ENCODE measurements at regions not wholly inside any gene's neighbourhood (a gene's known extent, or its start where the extent isn't known, plus 50 kb on each side); places are given as distances from the start of the nearest gene placed in this dataset.

- DNase-seq: peak; percentile 67
These were observed 96.2 kb downstream of the RASSF10 start for GRCh38 chr11:13105237-13105844.

- no peak for DNase-seq
These were observed 98.5 kb downstream of the RASSF10 start for GRCh38 chr11:13107544-13108044.

- no peak for DNase-seq
These were observed 99.3 kb downstream of the RASSF10 start for GRCh38 chr11:13108416-13108815.

GRCh38 chr11:13109616-13110015 is 100.5 kb downstream of the RASSF10 start:
- DNase-seq: no peak

- no peak for DNase-seq
These were observed 101.0 kb downstream of the RASSF10 start for GRCh38 chr11:13110145-13110544.

- no peak for DNase-seq
These were observed 102.1 kb downstream of the RASSF10 start for GRCh38 chr11:13110929-13111812.

- DNase-seq: no peak
These were observed 102.7 kb downstream of the RASSF10 start for GRCh38 chr11:13111813-13112130.

- peak; percentile 44 for DNase-seq
These were observed 105.7 kb downstream of the RASSF10 start for GRCh38 chr11:13114566-13115379.

GRCh38 chr11:13115380-13115675 is 106.2 kb downstream of the RASSF10 start:
- no peak for DNase-seq

GRCh38 chr11:13116491-13116890 is 107.4 kb downstream of the RASSF10 start:
- DNase-seq: no peak

GRCh38 chr11:13117344-13117743 is 108.2 kb downstream of the RASSF10 start:
- DNase-seq: no peak

- no peak for DNase-seq
These were observed 109.1 kb downstream of the RASSF10 start for GRCh38 chr11:13118194-13118593.

GRCh38 chr11:13118650-13119049 is 109.5 kb downstream of the RASSF10 start:
- DNase-seq: no peak

GRCh38 chr11:13119361-13119760 is 110.2 kb downstream of the RASSF10 start:
- no peak for DNase-seq

- DNase-seq: no peak
These were observed 110.9 kb downstream of the RASSF10 start for GRCh38 chr11:13119941-13120520.

- DNase-seq: no peak
These were observed 111.6 kb downstream of the RASSF10 start for GRCh38 chr11:13120691-13121090.

GRCh38 chr11:13126430-13126829 is 117.3 kb downstream of the RASSF10 start:
- no peak for DNase-seq

- no peak for DNase-seq
These were observed 118.0 kb downstream of the RASSF10 start for GRCh38 chr11:13127161-13127560.

GRCh38 chr11:13128354-13128753 is 119.2 kb downstream of the RASSF10 start:
- DNase-seq: no peak

- no peak for DNase-seq
These were observed 125.0 kb downstream of the RASSF10 start for GRCh38 chr11:13134066-13134465.

- no peak for DNase-seq
These were observed 125.8 kb downstream of the RASSF10 start for GRCh38 chr11:13134886-13135285.

GRCh38 chr11:13135385-13136271 is 126.5 kb downstream of the RASSF10 start:
- DNase-seq: no peak
